ENCODE measurements at regions not wholly inside any gene's neighbourhood (a gene's known extent, or its start where the extent isn't known, plus 50 kb on each side); places are given as distances from the start of the nearest gene placed in this dataset.

- ATAC-seq, result no peak
- H3K27me3 Mint-ChIP-seq, result peaks cover 3% of the 10 kb centered on the region
- H3K27ac Mint-ChIP-seq, result no peak overlapping the region
- peak; percentile 31 for DNase-seq
- H3K4me3 Mint-ChIP-seq, result no peak overlapping the region
- CTCF ChIA-PET, result no interaction called here
- no peaks in the 10 kb centered on the region for H3K36me3 Mint-ChIP-seq
- no peaks in the 10 kb centered on the region for H3K9me3 Mint-ChIP-seq (ENCODE audit: low read depth)
- peaks cover 2% of the 10 kb centered on the region for H3K4me1 Mint-ChIP-seq
Observed at GRCh38 chr2:128438586-128438985, 119.9 kb upstream of the HS6ST1 start.

- CTCF ChIA-PET, result no interaction called here
- Mint-ChIP-seq H3K27me3 (peaks cover 3% of the 10 kb centered on the region), H3K9me3 (ENCODE audit: low read depth) (no peaks in the 10 kb centered on the region), H3K36me3 (no peaks in the 10 kb centered on the region), H3K4me3 (no peak overlapping the region), H3K4me1 (peaks cover 2% of the 10 kb centered on the region), H3K27ac (no peak overlapping the region)
- ATAC-seq, result no peak
- peak; percentile 34 for DNase-seq
Observed at GRCh38 chr2:128439031-128439790, 120.5 kb upstream of the HS6ST1 start.

- DNase-seq, result peak; percentile 30
- Mint-ChIP-seq H3K36me3 (no peaks in the 10 kb centered on the region), H3K9me3 (ENCODE audit: low read depth) (no peaks in the 10 kb centered on the region), H3K4me3 (no peak overlapping the region), H3K27ac (no peak overlapping the region), H3K27me3 (no peaks in the 10 kb centered on the region), H3K4me1 (peaks cover 2% of the 10 kb centered on the region)
- no peak for ATAC-seq
- CTCF ChIA-PET, result no interaction called here
Observed at GRCh38 chr2:128439791-128440665, 121.4 kb upstream of the HS6ST1 start.

DNA sequence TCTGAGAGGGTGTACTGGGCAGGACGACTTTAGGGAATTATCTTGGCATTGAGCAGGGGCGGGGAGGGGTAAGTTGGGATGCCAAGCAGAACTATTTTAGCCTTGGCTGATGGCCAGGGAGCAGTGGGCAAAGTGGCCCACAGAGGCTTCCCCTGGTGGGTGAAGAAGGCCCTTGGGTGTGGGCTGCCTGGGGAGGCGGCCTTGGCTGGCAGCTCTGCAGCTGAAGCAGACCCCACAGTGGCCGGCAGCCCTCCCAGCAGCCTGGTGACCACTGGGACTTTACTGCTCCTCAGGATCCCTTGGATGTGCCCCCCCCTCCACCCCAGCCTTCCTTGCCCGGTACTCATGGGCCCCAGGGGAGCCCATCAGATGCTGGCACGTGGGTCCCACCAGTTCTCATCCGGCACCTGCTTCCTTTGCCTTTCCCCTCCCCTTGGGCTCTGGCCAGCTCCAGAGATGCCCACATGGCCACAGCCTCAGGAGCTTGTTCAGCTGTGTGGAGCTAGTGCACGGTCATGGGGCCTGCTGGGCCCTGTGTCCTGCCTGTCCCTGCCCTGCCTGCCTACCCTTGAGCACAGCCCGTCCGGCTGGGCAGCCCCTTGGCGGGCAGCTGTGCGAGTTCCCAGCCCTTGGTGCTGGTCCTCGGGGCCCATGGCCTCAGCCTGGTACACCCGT lies 122.1 kb upstream of the HS6ST1 start:
- ATAC-seq (no peak), DNase-seq (peak; percentile 27)
- Mint-ChIP-seq H3K4me1 (peaks cover 2% of the 10 kb centered on the region), H3K36me3 (no peaks in the 10 kb centered on the region), H3K27ac (no peak overlapping the region), H3K27me3 (no peaks in the 10 kb centered on the region), H3K4me3 (no peak overlapping the region), H3K9me3 (ENCODE audit: low read depth) (no peaks in the 10 kb centered on the region)
- CTCF ChIA-PET, result no interaction called here

DNA sequence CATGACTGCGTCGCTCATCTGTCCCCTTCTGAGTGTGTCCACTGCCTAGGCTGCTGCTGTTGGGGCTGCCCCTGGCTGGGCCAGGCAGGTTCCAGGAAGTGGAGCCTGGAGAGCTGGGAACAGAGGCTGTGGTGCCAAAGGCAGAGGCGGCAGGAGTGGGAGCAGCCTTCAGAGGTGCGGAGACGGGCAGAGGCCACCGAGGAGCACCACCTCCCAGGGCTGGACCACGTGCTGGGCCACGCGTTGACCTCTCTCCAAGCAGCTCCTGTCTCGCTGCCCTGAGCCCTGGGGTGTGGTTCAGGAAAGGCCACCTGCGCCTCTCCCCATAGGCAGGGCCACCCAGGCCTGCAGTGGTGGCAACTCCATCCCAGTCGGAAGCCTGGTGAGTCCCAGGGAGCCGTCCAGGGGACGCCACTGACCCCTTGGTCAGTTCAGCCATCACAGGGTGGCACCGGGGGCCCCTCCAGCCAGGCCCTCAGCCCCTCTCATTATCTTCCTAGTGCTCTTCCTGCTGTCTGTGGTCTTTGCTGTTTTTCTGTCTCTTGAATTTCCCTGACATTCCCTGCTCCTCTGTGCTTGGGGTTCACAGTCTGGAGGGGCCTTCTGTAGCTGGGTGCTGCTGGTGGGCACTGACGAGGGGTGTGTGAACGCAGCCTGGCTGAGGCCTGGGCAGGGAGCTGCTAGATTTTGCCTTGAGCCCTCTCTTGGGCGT lies 122.8 kb upstream of the HS6ST1 start:
- H3K36me3 Mint-ChIP-seq, result no peaks in the 10 kb centered on the region
- ATAC-seq (no peak), DNase-seq (peak; percentile 25)
- H3K4me3 Mint-ChIP-seq, result no peak overlapping the region
- no peaks in the 10 kb centered on the region for H3K27me3 Mint-ChIP-seq
- CTCF ChIA-PET, result no interaction called here
- H3K27ac Mint-ChIP-seq, result no peak overlapping the region
- H3K4me1 Mint-ChIP-seq, result peaks cover 2% of the 10 kb centered on the region
- no peaks in the 10 kb centered on the region for H3K9me3 Mint-ChIP-seq (ENCODE audit: low read depth)

DNA sequence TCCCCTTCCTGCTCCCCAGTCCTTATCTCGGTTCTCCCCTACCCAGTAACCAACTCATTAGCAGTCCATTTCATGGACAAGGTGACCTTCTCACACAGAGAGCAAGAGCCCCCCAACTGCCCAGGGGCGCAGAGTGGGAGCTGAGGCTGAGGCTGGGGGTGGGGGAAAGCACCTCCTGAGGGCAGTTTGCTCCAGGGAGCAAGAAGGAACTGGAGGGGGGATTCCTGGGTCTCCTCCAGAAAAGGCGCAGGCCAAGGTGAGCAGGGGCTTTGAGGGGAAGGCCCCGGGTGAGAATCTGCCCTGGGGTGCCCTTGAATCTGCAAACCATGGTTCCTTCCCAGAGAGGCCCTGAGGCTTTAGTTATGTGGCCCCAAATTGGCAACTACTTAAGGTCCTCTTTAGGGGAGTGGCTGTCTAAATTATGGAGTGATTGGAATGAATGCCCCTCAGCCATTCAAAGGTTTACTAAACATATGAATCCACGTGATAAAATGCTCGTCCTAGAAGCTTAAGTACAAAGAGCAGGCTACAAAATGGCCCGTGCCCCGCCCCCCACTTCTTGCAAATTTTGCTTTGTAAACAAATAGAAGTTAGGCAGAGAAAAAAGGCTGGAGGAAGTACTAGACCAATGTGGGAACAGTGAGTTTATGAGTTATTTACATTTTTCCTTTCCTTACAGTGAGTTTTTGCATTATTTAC lies 123.5 kb upstream of the HS6ST1 start:
- CTCF ChIA-PET, result no interaction called here
- Mint-ChIP-seq H3K4me1 (no peaks in the 10 kb centered on the region), H3K4me3 (no peak overlapping the region), H3K27ac (no peak overlapping the region), H3K36me3 (no peaks in the 10 kb centered on the region), H3K9me3 (ENCODE audit: low read depth) (no peaks in the 10 kb centered on the region), H3K27me3 (no peaks in the 10 kb centered on the region)
- DNase-seq (peak; percentile 33), ATAC-seq (no peak)

GRCh38 chr2:128442891-128443302 lies 124.2 kb upstream of the HS6ST1 start:
- Mint-ChIP-seq H3K27ac (no peak overlapping the region), H3K4me3 (no peak overlapping the region), H3K27me3 (no peaks in the 10 kb centered on the region), H3K4me1 (no peaks in the 10 kb centered on the region), H3K36me3 (no peaks in the 10 kb centered on the region), H3K9me3 (ENCODE audit: low read depth) (no peaks in the 10 kb centered on the region)
- ATAC-seq, result no peak
- CTCF ChIA-PET, result no interaction called here
- peak; percentile 32 for DNase-seq

GRCh38 chr2:128444121-128444771 lies 125.6 kb upstream of the HS6ST1 start:
- DNase-seq (peak; percentile 29), ATAC-seq (no peak)
- H3K27ac Mint-ChIP-seq, result no peak overlapping the region
- H3K9me3 Mint-ChIP-seq (ENCODE audit: low read depth), result no peaks in the 10 kb centered on the region
- no peaks in the 10 kb centered on the region for H3K4me1 Mint-ChIP-seq
- no peak overlapping the region for H3K4me3 Mint-ChIP-seq
- CTCF ChIA-PET, result no interaction called here
- H3K36me3 Mint-ChIP-seq, result no peaks in the 10 kb centered on the region
- no peaks in the 10 kb centered on the region for H3K27me3 Mint-ChIP-seq

DNA sequence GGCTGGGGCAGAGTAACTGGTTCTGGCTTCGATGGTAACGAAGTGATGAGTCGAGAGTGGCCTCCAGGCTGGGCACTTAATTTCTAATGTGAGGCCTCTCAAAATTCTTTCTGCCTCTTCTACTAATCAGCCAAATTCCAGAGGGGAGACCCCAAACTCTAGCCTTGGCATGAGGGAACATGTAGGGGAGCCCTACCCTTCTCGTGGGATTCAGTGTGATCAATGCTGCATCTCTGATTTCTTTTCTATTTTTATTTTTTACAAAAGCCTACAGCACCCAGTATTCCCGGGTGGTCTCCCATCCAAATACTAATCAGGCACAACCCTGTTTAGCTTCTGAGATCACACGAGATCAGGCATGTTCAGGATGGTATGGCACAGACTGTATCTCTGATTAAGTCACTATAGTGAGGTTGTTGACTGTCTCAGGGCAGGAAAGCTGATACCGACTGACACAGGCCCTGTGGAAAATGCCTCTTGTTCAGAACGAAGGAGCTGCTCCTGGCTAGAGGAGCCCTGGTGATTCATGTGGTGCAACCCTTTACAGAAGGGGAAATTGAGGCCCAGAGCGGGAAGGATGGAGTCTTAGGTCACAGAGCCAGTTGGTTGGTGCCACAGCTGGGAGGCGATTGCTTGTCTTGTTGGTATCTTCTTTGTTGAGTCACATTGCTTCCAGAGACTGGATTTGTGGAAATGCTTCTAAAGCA lies 126.3 kb upstream of the HS6ST1 start:
- no peaks in the 10 kb centered on the region for H3K9me3 Mint-ChIP-seq (ENCODE audit: low read depth)
- H3K4me3 Mint-ChIP-seq, result no peak overlapping the region
- no peaks in the 10 kb centered on the region for H3K4me1 Mint-ChIP-seq
- no peaks in the 10 kb centered on the region for H3K36me3 Mint-ChIP-seq
- ATAC-seq, result no peak
- no peak overlapping the region for H3K27ac Mint-ChIP-seq
- DNase-seq, result peak; percentile 26
- no peaks in the 10 kb centered on the region for H3K27me3 Mint-ChIP-seq
- CTCF ChIA-PET, result no interaction called here

DNA sequence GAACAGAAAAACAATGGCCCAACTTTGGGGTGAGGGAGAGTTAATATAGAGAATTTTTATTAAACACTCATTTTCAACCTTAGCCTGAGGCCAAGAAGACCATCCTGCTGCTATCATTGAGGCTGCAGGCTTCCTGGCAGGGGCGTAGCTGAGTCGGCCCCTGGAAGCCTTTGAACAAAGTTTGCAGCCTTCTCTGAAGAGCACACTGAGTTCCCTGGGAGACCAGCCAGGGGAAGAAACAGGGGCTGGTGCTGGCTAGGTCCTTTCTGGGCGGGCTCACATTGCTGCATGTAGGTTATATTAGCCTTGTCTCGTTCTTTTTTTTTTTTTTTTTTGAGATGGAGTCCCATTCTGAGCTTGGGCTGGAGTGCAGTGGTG lies 126.8 kb upstream of the HS6ST1 start:
- no peak for ATAC-seq
- Mint-ChIP-seq H3K27ac (no peak overlapping the region), H3K4me3 (no peak overlapping the region), H3K27me3 (no peaks in the 10 kb centered on the region), H3K36me3 (no peaks in the 10 kb centered on the region), H3K9me3 (ENCODE audit: low read depth) (no peaks in the 10 kb centered on the region), H3K4me1 (no peaks in the 10 kb centered on the region)
- DNase-seq, result peak; percentile 4
- CTCF ChIA-PET, result no interaction called here

DNA sequence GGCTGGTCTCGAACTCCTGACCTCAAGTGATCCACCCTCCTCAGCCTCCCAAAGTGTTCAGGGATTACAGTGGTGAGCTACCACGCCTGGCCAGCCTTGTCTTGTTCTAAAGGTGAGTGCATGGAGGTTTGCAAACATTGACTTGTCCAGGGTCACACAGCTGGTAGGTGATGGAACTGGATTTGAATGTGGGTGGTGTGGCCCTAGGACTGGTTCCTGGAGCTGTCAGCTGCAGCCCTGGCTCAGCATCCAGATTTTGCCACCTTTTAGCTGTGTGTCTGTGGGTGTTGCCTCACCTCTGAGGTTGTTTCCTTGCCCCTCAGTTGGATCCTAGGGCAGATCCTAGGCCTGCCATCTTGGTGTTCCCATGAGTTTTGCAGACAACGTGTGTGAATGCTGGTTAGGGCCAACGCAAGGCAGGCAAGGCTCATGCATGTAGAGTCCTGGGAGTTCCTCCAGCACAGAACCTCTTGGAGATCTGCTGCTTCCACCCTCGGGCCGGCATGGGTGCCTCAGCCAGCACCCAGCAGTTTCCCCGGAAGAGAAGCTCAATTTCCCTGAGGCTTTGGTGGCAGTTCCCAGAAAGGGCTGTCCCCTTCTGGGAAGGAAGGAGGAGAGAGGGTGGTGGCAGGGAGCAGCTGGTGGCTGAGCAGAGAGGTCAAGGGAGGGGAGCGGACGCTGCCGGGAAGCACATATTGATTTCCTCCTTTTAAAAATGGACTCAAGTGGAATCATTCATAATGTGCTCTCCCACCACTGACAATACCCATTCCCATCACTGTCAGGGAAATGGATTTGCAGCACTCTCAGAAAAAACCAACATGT lies 127.6 kb upstream of the HS6ST1 start:
- ATAC-seq, result no peak
- H3K27me3 Mint-ChIP-seq, result no peaks in the 10 kb centered on the region
- H3K9me3 Mint-ChIP-seq (ENCODE audit: low read depth), result no peaks in the 10 kb centered on the region
- H3K27ac Mint-ChIP-seq, result no peak overlapping the region
- CTCF ChIA-PET, result no interaction called here
- peak; percentile 19 for DNase-seq
- H3K4me1 Mint-ChIP-seq, result no peaks in the 10 kb centered on the region
- H3K36me3 Mint-ChIP-seq, result no peaks in the 10 kb centered on the region
- H3K4me3 Mint-ChIP-seq, result no peak overlapping the region

Data from activated CD8-positive, alpha-beta memory T cell treated with anti-CD3 and anti-CD28 coated beads, Interleukin-2, amount 10 ng/mL, durations not matched to agents 7 days and 5 days (primary cell).